ENCODE measurements at regions not wholly inside any gene's neighbourhood (a gene's known extent, or its start where the extent isn't known, plus 50 kb on each side); places are given as distances from the start of the nearest gene placed in this dataset.

DNA sequence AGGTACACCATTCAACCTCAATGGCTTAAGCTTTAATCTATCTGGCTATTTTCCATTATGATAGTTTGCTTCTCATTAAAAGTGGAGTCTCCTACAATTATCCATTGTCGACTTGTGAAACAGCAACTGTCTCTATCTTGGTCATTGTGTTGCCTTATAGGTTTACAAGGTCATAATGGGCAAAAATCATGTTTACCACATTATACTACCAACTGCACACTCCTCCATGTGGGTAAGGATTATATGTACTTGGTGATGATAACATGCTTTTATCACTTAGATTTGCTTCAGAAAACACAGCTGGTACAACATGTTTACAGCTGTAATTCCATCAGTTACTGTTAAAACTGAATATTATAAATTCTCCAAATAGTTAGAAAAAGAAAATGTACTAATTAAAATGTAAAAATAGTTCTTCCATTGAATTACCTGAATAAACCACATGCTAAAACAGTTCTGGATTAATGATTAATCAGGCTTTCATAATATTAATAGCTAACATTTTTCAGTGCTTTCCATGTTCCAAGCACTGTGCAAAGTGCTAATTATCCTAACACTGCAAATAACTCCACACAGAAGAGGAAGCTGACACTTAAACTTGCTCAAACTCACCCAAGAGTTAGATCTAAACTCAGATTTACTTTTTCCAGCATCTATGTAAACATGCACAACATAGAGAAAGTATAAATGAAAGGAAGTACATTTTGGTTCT lies 96.7 kb downstream of the OGFRL1 start:
- no peak overlapping the region for H3K4me3 Mint-ChIP-seq
- H3K4me1 ChIP-seq (ENCODE audit: control insufficient read depth in 2 of 2, insufficient read depth in 2 of 2, low read length in 2 of 2) = no peaks in the 10 kb centered on the region
- intact Hi-C loops (cut with micrococcal nuclease) = no loop called here
- DNase-seq = no peak
- H3K9ac ChIP-seq (ENCODE audit: low read length) = no peak overlapping the region
- no peak overlapping the region for H3K27ac ChIP-seq (ENCODE audit: low read length in 2 of 2)
- ChIA-PET POLR2A (no interaction called here), CTCF (interaction anchor here (0.9 to 5.1 kb wide), 8 partner anchors 8 to 701 kb away, joined by 3 to 68 read pairs (median 4); no protein-coding TSS in a partner anchor)
- H3K4me2 ChIP-seq (replicated peaks; ENCODE audit: low read depth, low read length, poor library complexity, severe bottlenecking) = no peak overlapping the region
- H3K36me3 ChIP-seq (replicated peaks in 1 of 2; ENCODE audit: control extremely low read depth in 1 of 2, control insufficient read depth in 1 of 2, extremely low read depth in 1 of 2, insufficient read depth in 2 of 2, low read length in 1 of 2) = no peaks in the 10 kb centered on the region
- H3K27me3 ChIP-seq (replicated peaks in 1 of 4; ENCODE audit: control extremely low read depth in 1 of 4, control insufficient read depth in 3 of 4, insufficient read depth in 4 of 4, low read length in 3 of 4) = no peaks in the 10 kb centered on the region
- H2AFZ ChIP-seq (ENCODE audit: insufficient read depth, low read depth, low read length, poor library complexity, severe bottlenecking) = no peak overlapping the region
- no peak overlapping the region for H3K27ac Mint-ChIP-seq
- H4K20me1 ChIP-seq (ENCODE audit: control insufficient read depth, insufficient read depth, low read length, poor library complexity, severe bottlenecking) = no peaks in the 10 kb centered on the region
- no peak overlapping the region for H3K4me3 ChIP-seq (ENCODE audit: control extremely low read depth in 1 of 5, extremely low read depth in 1 of 5, insufficient read depth in 1 of 5, low read depth in 2 of 5, low read length in 4 of 5)
- no peaks in the 10 kb centered on the region for H3K9me3 Mint-ChIP-seq (ENCODE audit: insufficient read depth)
- H3K27me3 Mint-ChIP-seq = no peaks in the 10 kb centered on the region
- no CpG with 5 or more reads among the region's 1 CpG for WGBS (ENCODE audit: insufficient coverage)
- TF ChIP-seq EZH2 (IDR thresholded peaks at IDR 0.05; ENCODE audit: borderline replicate concordance, insufficient read depth, low read depth, low read length, poor library complexity, severe bottlenecking) = no peak
- TF ChIP-seq, protein P1, sequence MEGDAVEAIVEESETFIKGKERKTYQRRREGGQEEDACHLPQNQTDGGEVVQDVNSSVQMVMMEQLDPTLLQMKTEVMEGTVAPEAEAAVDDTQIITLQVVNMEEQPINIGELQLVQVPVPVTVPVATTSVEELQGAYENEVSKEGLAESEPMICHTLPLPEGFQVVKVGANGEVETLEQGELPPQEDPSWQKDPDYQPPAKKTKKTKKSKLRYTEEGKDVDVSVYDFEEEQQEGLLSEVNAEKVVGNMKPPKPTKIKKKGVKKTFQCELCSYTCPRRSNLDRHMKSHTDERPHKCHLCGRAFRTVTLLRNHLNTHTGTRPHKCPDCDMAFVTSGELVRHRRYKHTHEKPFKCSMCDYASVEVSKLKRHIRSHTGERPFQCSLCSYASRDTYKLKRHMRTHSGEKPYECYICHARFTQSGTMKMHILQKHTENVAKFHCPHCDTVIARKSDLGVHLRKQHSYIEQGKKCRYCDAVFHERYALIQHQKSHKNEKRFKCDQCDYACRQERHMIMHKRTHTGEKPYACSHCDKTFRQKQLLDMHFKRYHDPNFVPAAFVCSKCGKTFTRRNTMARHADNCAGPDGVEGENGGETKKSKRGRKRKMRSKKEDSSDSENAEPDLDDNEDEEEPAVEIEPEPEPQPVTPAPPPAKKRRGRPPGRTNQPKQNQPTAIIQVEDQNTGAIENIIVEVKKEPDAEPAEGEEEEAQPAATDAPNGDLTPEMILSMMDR (IDR thresholded peaks at IDR 0.05) = no peak
- no peak for ATAC-seq (ENCODE audit: low read depth)
- H3K79me2 ChIP-seq (ENCODE audit: control insufficient read depth, insufficient read depth, low read length) = no peaks in the 10 kb centered on the region
- H3K4me1 Mint-ChIP-seq = peaks cover 5% of the 10 kb centered on the region
- H3K9me3 ChIP-seq (ENCODE audit: control extremely low read depth in 1 of 3, control insufficient read depth in 2 of 3, insufficient read depth in 1 of 3, low read length in 2 of 3) = no peaks in the 10 kb centered on the region

DNA sequence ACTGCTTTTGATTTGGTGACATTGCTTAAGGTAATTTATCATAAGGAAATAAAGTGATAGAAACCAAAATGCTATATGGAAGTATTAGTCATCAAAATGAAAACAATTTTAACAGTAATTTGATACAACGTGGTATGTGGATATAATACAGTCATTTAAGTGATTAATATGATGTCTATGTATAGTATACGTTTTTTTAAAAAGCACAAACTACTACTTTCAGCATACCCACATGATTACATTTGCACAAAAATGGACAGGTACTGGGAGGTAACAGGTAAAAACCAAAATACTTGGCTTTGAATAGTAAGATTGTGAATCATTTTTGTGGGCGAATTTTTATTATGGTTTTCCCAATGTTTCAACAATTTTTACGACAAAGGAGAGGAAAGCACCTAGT lies 97.6 kb downstream of the OGFRL1 start:
- H3K4me1 Mint-ChIP-seq = peaks cover 5% of the 10 kb centered on the region
- Histone ChIP-seq H3K4me2 (replicated peaks; ENCODE audit: low read depth, low read length, poor library complexity, severe bottlenecking) (no peak overlapping the region), H3K36me3 (replicated peaks in 1 of 2; ENCODE audit: control extremely low read depth in 1 of 2, control insufficient read depth in 1 of 2, extremely low read depth in 1 of 2, insufficient read depth in 2 of 2, low read length in 1 of 2) (no peaks in the 10 kb centered on the region), H3K27ac (ENCODE audit: low read length in 2 of 2) (no peak overlapping the region), H2AFZ (ENCODE audit: insufficient read depth, low read depth, low read length, poor library complexity, severe bottlenecking) (no peak overlapping the region), H3K9me3 (ENCODE audit: control extremely low read depth in 1 of 3, control insufficient read depth in 2 of 3, insufficient read depth in 1 of 3, low read length in 2 of 3) (no peaks in the 10 kb centered on the region), H4K20me1 (ENCODE audit: control insufficient read depth, insufficient read depth, low read length, poor library complexity, severe bottlenecking) (no peaks in the 10 kb centered on the region), H3K9ac (ENCODE audit: low read length) (no peak overlapping the region), H3K79me2 (ENCODE audit: control insufficient read depth, insufficient read depth, low read length) (no peaks in the 10 kb centered on the region), H3K27me3 (replicated peaks in 1 of 4; ENCODE audit: control extremely low read depth in 1 of 4, control insufficient read depth in 3 of 4, insufficient read depth in 4 of 4, low read length in 3 of 4) (no peaks in the 10 kb centered on the region), H3K4me3 (ENCODE audit: control extremely low read depth in 1 of 5, extremely low read depth in 1 of 5, insufficient read depth in 1 of 5, low read depth in 2 of 5, low read length in 4 of 5) (no peak overlapping the region), H3K4me1 (ENCODE audit: control insufficient read depth in 2 of 2, insufficient read depth in 2 of 2, low read length in 2 of 2) (no peaks in the 10 kb centered on the region)
- no CpG with 5 or more reads among the region's 4 CpGs for WGBS (ENCODE audit: insufficient coverage)
- no peaks in the 10 kb centered on the region for H3K9me3 Mint-ChIP-seq (ENCODE audit: insufficient read depth)
- no peaks in the 10 kb centered on the region for H3K27me3 Mint-ChIP-seq
- TF ChIP-seq EZH2 (IDR thresholded peaks at IDR 0.05; ENCODE audit: borderline replicate concordance, insufficient read depth, low read depth, low read length, poor library complexity, severe bottlenecking) = no peak
- TF ChIP-seq, protein P1 (IDR thresholded peaks at IDR 0.05) = no peak
- ATAC-seq (ENCODE audit: low read depth) = no peak
- intact Hi-C loops (cut with micrococcal nuclease) = no loop called here
- DNase-seq = no peak
- H3K4me3 Mint-ChIP-seq = no peak overlapping the region
- no peak overlapping the region for H3K27ac Mint-ChIP-seq
- ChIA-PET CTCF (interaction anchor here (5.1 kb wide), 1 partner anchor 124 kb away, joined by 68 read pairs; no protein-coding TSS in a partner anchor), POLR2A (no interaction called here)
